SK-N-SH (cell line): ENCODE measurements at regions not wholly inside any gene's neighbourhood (a gene's known extent, or its start where the extent isn't known, plus 50 kb on each side); places are given as distances from the start of the nearest gene placed in this dataset.

ENCODE experiments used
- CTCF ChIA-PET: fragments of 300-600, 350-600 bp; formaldehyde crosslinking; extraction: SDS; loops from one replicate; lab custom pipeline; 2021; lab: Yijun Ruan, JAX
- POLR2A ChIA-PET: fragments of 350-600 bp; sonication (Branson Sonifier 250); formaldehyde crosslinking; extraction: SDS; loops from one replicate; lab custom pipeline; 2020; ENCODE audit warnings: antibody characterized with exemption, inconsistent platforms; lab: Yijun Ruan, JAX
- DNase-seq: peaks from one replicate; pipeline ENCODE4 v3.0.0; 2012
- H2AFZ ChIP-seq: fragments of 200-600 bp; sonication (generic); 2 replicates; pipeline ENCODE4 v1.8.1; 2016; ENCODE audit warnings: antibody characterized with exemption, mild to moderate bottlenecking, low read depth
- H3F3A ChIP-seq: fragments of 200-600 bp; sonication (generic); replicated peaks from 2 replicates; pipeline ENCODE3; 2016; ENCODE audit warnings: antibody characterized with exemption, mild to moderate bottlenecking; ENCODE audit not compliant: insufficient read depth
- H3K27ac ChIP-seq, 2 experiments: fragments of 200-500 bp in 1 of 2; fragments of 200-600 bp in 1 of 2; sonication (Bioruptor generic) in 1 of 2; sonication (generic), shearing (Covaris generic) in 1 of 2; 2 replicates each; pipeline versions ENCODE4 v1.5.1 to v1.6.1; 2014 to 2016; ENCODE audit warnings: low read depth in 2 of 2, inconsistent platforms in 1 of 2, low read length in 1 of 2, mild to moderate bottlenecking in 1 of 2, mixed read lengths in 1 of 2
- H3K27me3 ChIP-seq: fragments of 200-600 bp; sonication (generic), shearing (Covaris generic); 2 replicates; pipeline ENCODE4 v1.6.1; 2016; ENCODE audit warnings: mixed run types; ENCODE audit not compliant: insufficient read depth
- H3K36me3 ChIP-seq, 2 experiments: fragments of 200-500 bp in 1 of 2; fragments of 200-600 bp in 1 of 2; sonication (Bioruptor generic) in 1 of 2; sonication (generic) in 1 of 2; replicated peaks in 1 of 2; 2 replicates each; pipeline versions ENCODE3 to v1.5.1; 2014 to 2016; ENCODE audit warnings: low read length in 1 of 2, mild to moderate bottlenecking in 1 of 2; ENCODE audit not compliant: insufficient read depth in 2 of 2, control insufficient read depth in 1 of 2
- H3K4me1 ChIP-seq, 2 experiments: fragments of 200-500 bp in 1 of 2; fragments of 200-600 bp in 1 of 2; sonication (Bioruptor generic) in 1 of 2; sonication (generic), shearing (Covaris generic) in 1 of 2; 2 replicates each; pipeline versions ENCODE4 v1.5.1 to v1.6.1; 2014 to 2016; ENCODE audit warnings: low read depth in 1 of 2, low read length in 1 of 2, mixed run types in 1 of 2; ENCODE audit not compliant: insufficient read depth in 2 of 2, control insufficient read depth in 1 of 2
- H3K4me2 ChIP-seq: fragments of 200-600 bp; sonication (generic), shearing (Covaris generic); 2 replicates; pipeline ENCODE4 v1.6.1; 2017; ENCODE audit warnings: mixed run types
- H3K4me3 ChIP-seq, 2 experiments: fragments of 200-500 bp in 1 of 2; fragments of 200-600 bp in 1 of 2; sonication (Bioruptor generic) in 1 of 2; sonication (generic), shearing (Covaris generic) in 1 of 2; 2 replicates each; pipeline versions ENCODE4 v1.5.1 to v1.8.1; 2014 to 2016; ENCODE audit warnings: low read depth in 2 of 2, inconsistent platforms in 1 of 2, low read length in 1 of 2, mild to moderate bottlenecking in 1 of 2, mixed read lengths in 1 of 2, moderate library complexity in 1 of 2
- H3K79me2 ChIP-seq: fragments of 200-600 bp; sonication (generic); 2 replicates; pipeline ENCODE4 v1.8.1; 2017; ENCODE audit warnings: mild to moderate bottlenecking; ENCODE audit not compliant: insufficient read depth
- H3K9ac ChIP-seq: fragments of 200-600 bp; sonication (generic); 2 replicates; pipeline ENCODE4 v1.6.1; 2017; ENCODE audit warnings: mixed run types
- H3K9me2 ChIP-seq: fragments of 200-600 bp; sonication (generic); 2 replicates; pipeline ENCODE4 v1.6.1; 2017; ENCODE audit warnings: mixed run types
- H3K9me3 ChIP-seq: fragments of 200-600 bp; sonication (generic); 2 replicates; pipeline ENCODE4 v1.6.1; 2017; ENCODE audit warnings: mixed run types, mild to moderate bottlenecking, moderate library complexity
- H4K20me1 ChIP-seq: fragments of 200-600 bp; sonication (generic); 2 replicates; pipeline ENCODE4 v1.6.1; 2017; ENCODE audit warnings: mild to moderate bottlenecking, mixed run types; ENCODE audit not compliant: insufficient read depth
- ELF1 ChIP-seq: IDR thresholded peaks from 2 replicates; pipeline ENCODE4 v1.4.0; 2012
- EP300 ChIP-seq, 2 experiments: IDR thresholded peaks; 2 replicates each; pipeline versions ENCODE4 v1.4.0 to v1.6.1; 2012; ENCODE audit warnings: borderline replicate concordance in 1 of 2, low read depth in 1 of 2, low read length in 1 of 2
- EZH2phosphoT487 ChIP-seq: fragments of 200-600 bp; sonication (generic); IDR thresholded peaks from 2 replicates; pipeline ENCODE4 v1.6.1; 2017; ENCODE audit warnings: low read depth, mixed run types, mild to moderate bottlenecking, antibody characterized with exemption, moderate library complexity, borderline replicate concordance
- FOSL2 ChIP-seq: IDR thresholded peaks from 2 replicates; pipeline ENCODE4 v1.4.0; 2012; ENCODE audit warnings: low read depth, mild to moderate bottlenecking, moderate library complexity, borderline replicate concordance
- MEF2A ChIP-seq: IDR thresholded peaks from 2 replicates; pipeline ENCODE4 v1.4.0; 2012; ENCODE audit warnings: low read depth, borderline replicate concordance
- POLR2AphosphoS5 ChIP-seq: IDR thresholded peaks from 2 replicates; pipeline ENCODE4 v1.6.1; 2012; ENCODE audit warnings: low read depth, low read length
- RAD21 ChIP-seq: IDR thresholded peaks from 2 replicates; pipeline ENCODE4 v1.6.1; 2012; ENCODE audit warnings: mild to moderate bottlenecking, low read length
- RFX5 ChIP-seq: IDR thresholded peaks from 2 replicates; pipeline ENCODE4 v1.6.1; 2012; ENCODE audit warnings: mild to moderate bottlenecking, improper control_type of control experiment, low read length
- TAF1 ChIP-seq: IDR thresholded peaks from 2 replicates; pipeline ENCODE4 v1.6.1; 2012; ENCODE audit warnings: low read depth, mild to moderate bottlenecking, low read length, moderate library complexity, borderline replicate concordance
- YY1 ChIP-seq: IDR thresholded peaks from 2 replicates; pipeline ENCODE4 v1.4.0; 2012; ENCODE audit warnings: low read depth, mild to moderate bottlenecking
- WGBS: methylation state at CpG from one replicate; pipeline ENCODE4 v1.1.6; 2017; ENCODE audit warnings: low lambda C conversion rate; 5-methylcytosine and 5-hydroxymethylcytosine counted together
- TF ChIP-seq, protein P1 (sequence below): fragments of 200-600 bp; sonication (generic); IDR thresholded peaks from 2 replicates; pipeline ENCODE4 v1.6.1; 2017; ENCODE audit warnings: antibody characterized with exemption, mild to moderate bottlenecking, moderate library complexity
- TF ChIP-seq, protein P2 (sequence below): fragments of 150-350 bp; IDR thresholded peaks from 2 replicates; pipeline ENCODE4 v1.6.1; 2016; ENCODE audit warnings: mild to moderate bottlenecking, low read depth, low read length

DNA sequence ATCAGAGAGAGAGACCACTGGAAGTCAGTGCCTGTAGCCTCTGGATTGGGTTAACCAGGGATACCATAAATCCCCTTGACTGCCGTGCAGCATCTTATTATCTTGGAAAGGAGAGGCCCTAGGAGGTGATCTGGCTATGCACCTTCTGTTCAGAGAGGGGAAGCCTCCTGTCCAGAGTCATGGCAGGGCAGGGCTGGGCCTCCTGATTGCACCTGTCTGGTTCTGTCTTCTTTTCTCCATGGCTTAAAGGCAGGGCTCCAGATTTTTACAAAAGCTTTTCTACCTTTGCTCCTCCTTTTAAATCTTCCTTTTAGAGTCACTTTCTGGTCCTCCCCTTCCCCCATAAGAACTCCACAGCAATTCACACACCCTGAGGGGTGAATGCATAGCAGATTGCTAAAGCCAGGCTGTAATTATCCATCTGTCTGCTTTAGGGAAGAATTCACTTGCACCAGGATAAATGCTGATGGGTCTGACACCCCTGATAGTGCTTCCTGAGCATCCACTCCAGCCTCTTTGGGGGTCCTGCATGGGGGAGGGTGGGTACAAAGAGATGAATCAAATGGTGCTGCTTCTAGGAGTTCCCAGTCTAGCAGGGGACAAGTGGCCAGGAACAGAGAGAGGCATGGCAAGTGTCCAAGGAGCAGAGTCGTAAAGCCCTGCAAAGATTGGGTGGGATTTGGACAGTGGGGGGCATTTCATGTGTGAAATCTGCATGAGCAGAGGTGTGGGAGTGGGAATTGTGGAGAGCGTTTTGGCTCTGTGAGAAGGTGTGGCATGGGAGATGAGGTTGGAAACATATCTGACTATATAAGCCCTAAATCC is 141.3 kb upstream of the ALDH1B1 start:
- no peaks in the 10 kb centered on the region for H3K36me3 ChIP-seq
- no peak overlapping the region for H3K4me2 ChIP-seq
- POLR2A ChIA-PET, result no interaction called here
- no peaks in the 10 kb centered on the region for H3K9me2 ChIP-seq
- WGBS, result 49% methylated on average over 3 of the region's 3 CpGs
- H3K27ac ChIP-seq, result peak overlapping the region in 1 of 2 experiments; percentile 43; a peak in 2 of 4 replicates
- H3K4me1 ChIP-seq, result peaks cover 0 to 11% of the 10 kb centered on the region in 2 experiments; a peak in 1 of 4 replicates
- H4K20me1 ChIP-seq, result no peaks in the 10 kb centered on the region
- TF ChIP-seq EZH2phosphoT487 (no peak), MEF2A (no peak), FOSL2 (no peak), RFX5 (no peak), EP300 (IDR thresholded peaks at IDR 0.05; ENCODE audit: borderline replicate concordance in 1 of 2, low read depth in 1 of 2, low read length in 1 of 2) (peak in 1 of 2 experiments; percentile 28; a peak in 1 of 4 replicates)
- TF ChIP-seq, protein P1, sequence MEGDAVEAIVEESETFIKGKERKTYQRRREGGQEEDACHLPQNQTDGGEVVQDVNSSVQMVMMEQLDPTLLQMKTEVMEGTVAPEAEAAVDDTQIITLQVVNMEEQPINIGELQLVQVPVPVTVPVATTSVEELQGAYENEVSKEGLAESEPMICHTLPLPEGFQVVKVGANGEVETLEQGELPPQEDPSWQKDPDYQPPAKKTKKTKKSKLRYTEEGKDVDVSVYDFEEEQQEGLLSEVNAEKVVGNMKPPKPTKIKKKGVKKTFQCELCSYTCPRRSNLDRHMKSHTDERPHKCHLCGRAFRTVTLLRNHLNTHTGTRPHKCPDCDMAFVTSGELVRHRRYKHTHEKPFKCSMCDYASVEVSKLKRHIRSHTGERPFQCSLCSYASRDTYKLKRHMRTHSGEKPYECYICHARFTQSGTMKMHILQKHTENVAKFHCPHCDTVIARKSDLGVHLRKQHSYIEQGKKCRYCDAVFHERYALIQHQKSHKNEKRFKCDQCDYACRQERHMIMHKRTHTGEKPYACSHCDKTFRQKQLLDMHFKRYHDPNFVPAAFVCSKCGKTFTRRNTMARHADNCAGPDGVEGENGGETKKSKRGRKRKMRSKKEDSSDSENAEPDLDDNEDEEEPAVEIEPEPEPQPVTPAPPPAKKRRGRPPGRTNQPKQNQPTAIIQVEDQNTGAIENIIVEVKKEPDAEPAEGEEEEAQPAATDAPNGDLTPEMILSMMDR, result no peak
- DNase-seq, result no peak
- H3F3A ChIP-seq, result no peaks in the 10 kb centered on the region
- H3K9ac ChIP-seq, result no peak overlapping the region
- no peaks in the 10 kb centered on the region for H3K79me2 ChIP-seq
- no peak overlapping the region for H2AFZ ChIP-seq
- H3K27me3 ChIP-seq, result no peaks in the 10 kb centered on the region; the same call in 1 of the 2 replicates
- CTCF ChIA-PET, result interaction anchor here (1.7 kb wide), 1 partner anchor 17 kb away, joined by 3 read pairs; no protein-coding TSS in a partner anchor
- no peak overlapping the region for H3K4me3 ChIP-seq
- H3K9me3 ChIP-seq, result no peaks in the 10 kb centered on the region

DNA sequence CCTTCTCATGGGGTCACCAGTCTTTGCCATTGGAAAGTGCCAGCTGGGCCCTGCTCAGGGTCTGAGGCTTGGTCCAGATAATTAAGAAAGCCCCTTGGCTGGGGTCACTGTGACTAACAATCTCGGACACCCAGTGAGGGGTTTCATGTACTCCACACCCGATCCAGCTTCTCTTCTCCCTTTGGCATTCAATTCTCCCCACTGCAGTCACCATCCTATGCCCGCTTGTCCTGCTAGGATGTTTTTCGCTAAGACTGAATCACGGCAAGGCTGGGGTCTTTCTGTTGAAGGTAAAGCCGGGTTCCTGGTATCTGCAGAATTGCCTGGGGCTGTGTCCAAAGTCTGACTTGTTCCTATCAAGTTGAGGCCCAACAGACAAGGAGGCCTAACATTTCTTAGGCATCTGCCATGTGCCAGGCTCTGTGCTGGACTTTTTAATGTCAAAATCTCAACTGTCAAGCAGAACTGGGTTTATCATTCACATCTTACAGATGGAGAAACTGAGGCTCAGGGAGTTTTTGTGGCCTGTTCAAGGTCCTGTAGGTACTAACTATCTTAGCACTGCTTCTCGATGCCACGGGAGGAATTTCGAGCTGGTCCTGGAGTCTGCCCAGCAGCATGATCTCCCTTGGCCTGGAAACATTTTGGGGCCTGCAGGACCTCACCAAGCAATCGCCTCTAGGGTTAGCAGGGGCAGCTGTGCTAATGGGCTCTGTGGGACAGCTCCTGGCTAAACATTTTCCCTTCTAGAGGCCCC is 142.0 kb upstream of the ALDH1B1 start:
- no peaks in the 10 kb centered on the region for H3K36me3 ChIP-seq
- H3K79me2 ChIP-seq, result no peaks in the 10 kb centered on the region
- no peak overlapping the region for H3K4me3 ChIP-seq
- H3F3A ChIP-seq, result no peaks in the 10 kb centered on the region
- H3K9ac ChIP-seq, result no peak overlapping the region
- H3K9me2 ChIP-seq, result no peaks in the 10 kb centered on the region
- H3K4me2 ChIP-seq, result no peak overlapping the region
- H4K20me1 ChIP-seq, result no peaks in the 10 kb centered on the region
- WGBS, result 51% methylated on average over 9 of the region's 10 CpGs
- POLR2A ChIA-PET, result no interaction called here
- H3K4me1 ChIP-seq, result peaks cover 0 to 11% of the 10 kb centered on the region in 2 experiments; a peak in 1 of 4 replicates
- CTCF ChIA-PET, result interaction anchor here (0.6 kb wide), 1 partner anchor 181 kb away, joined by 4 read pairs; no protein-coding TSS in a partner anchor
- H2AFZ ChIP-seq, result no peak overlapping the region
- H3K27me3 ChIP-seq, result no peaks in the 10 kb centered on the region; the same call in 1 of the 2 replicates
- H3K27ac ChIP-seq, result no peak overlapping the region
- DNase-seq, result no peak
- TF ChIP-seq TAF1, result no peak
- TF ChIP-seq, protein P1, result no peak
- no peak for TF ChIP-seq EP300 (IDR thresholded peaks at IDR 0.05; ENCODE audit: borderline replicate concordance in 1 of 2, low read depth in 1 of 2, low read length in 1 of 2)
- TF ChIP-seq, protein P2, sequence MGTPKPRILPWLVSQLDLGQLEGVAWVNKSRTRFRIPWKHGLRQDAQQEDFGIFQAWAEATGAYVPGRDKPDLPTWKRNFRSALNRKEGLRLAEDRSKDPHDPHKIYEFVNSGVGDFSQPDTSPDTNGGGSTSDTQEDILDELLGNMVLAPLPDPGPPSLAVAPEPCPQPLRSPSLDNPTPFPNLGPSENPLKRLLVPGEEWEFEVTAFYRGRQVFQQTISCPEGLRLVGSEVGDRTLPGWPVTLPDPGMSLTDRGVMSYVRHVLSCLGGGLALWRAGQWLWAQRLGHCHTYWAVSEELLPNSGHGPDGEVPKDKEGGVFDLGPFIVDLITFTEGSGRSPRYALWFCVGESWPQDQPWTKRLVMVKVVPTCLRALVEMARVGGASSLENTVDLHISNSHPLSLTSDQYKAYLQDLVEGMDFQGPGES, result no peak
- TF ChIP-seq RAD21, result no peak
- no peak for TF ChIP-seq ELF1
- TF ChIP-seq POLR2AphosphoS5, result no peak
- TF ChIP-seq YY1, result no peak
- H3K9me3 ChIP-seq, result no peaks in the 10 kb centered on the region
